ENCODE measurements at regions not wholly inside any gene's neighbourhood (a gene's known extent, or its start where the extent isn't known, plus 50 kb on each side); places are given as distances from the start of the nearest gene placed in this dataset.

GRCh38 chr3:74564560-74564959 lies 49.9 kb downstream of the CNTN3 start:
- no peak for DNase-seq

- DNase-seq: no peak
Measured at GRCh38 chr3:74562558-74563269, 51.7 kb downstream of the CNTN3 start.

GRCh38 chr3:74561881-74562280 lies 52.6 kb downstream of the CNTN3 start:
- DNase-seq: no peak

GRCh38 chr3:74559261-74559660 lies 55.2 kb downstream of the CNTN3 start:
- no peak for DNase-seq

- no peak for DNase-seq
Measured at GRCh38 chr3:74550686-74551085, 63.8 kb downstream of the CNTN3 start.

GRCh38 chr3:74546426-74546825 lies 68.0 kb downstream of the CNTN3 start:
- no peak for DNase-seq

GRCh38 chr3:74542441-74542840 lies 72.0 kb downstream of the CNTN3 start:
- DNase-seq: no peak

GRCh38 chr3:74539876-74540275 lies 74.6 kb downstream of the CNTN3 start:
- no peak for DNase-seq

GRCh38 chr3:74538669-74539068 lies 75.8 kb downstream of the CNTN3 start:
- no peak for DNase-seq

- DNase-seq: no peak
Measured at GRCh38 chr3:74537857-74538256, 76.6 kb downstream of the CNTN3 start.

GRCh38 chr3:74537164-74537563 lies 77.3 kb downstream of the CNTN3 start:
- DNase-seq: no peak

GRCh38 chr3:74535281-74535680 lies 79.2 kb downstream of the CNTN3 start:
- no peak for DNase-seq

- DNase-seq: no peak
Measured at GRCh38 chr3:74534611-74535010, 79.8 kb downstream of the CNTN3 start.

GRCh38 chr3:74532446-74532845 lies 82.0 kb downstream of the CNTN3 start:
- no peak for DNase-seq

- no peak for DNase-seq
Measured at GRCh38 chr3:74531491-74531890, 83.0 kb downstream of the CNTN3 start.

- no peak for DNase-seq
Measured at GRCh38 chr3:74529145-74529544, 85.3 kb downstream of the CNTN3 start.

GRCh38 chr3:74527566-74527965 lies 86.9 kb downstream of the CNTN3 start:
- DNase-seq: no peak

GRCh38 chr3:74523811-74524210 lies 90.6 kb downstream of the CNTN3 start:
- no peak for DNase-seq

GRCh38 chr3:74520895-74521294 lies 93.6 kb downstream of the CNTN3 start:
- no peak for DNase-seq

GRCh38 chr3:74518610-74519009 lies 95.8 kb downstream of the CNTN3 start:
- no peak for DNase-seq

GRCh38 chr3:74516019-74516418 lies 98.4 kb downstream of the CNTN3 start:
- DNase-seq: no peak

GRCh38 chr3:74515451-74515850 lies 99.0 kb downstream of the CNTN3 start:
- DNase-seq: no peak

- DNase-seq: no peak
Measured at GRCh38 chr3:74511078-74511477, 103.4 kb downstream of the CNTN3 start.

- no peak for DNase-seq
Measured at GRCh38 chr3:74510261-74510818, 104.1 kb downstream of the CNTN3 start.

GRCh38 chr3:74507691-74508090 lies 106.8 kb downstream of the CNTN3 start:
- no peak for DNase-seq
